Umbilical cord (tissue), 1 donor: ENCODE measurements at regions not wholly inside any gene's neighbourhood (a gene's known extent, or its start where the extent isn't known, plus 50 kb on each side); places are given as distances from the start of the nearest gene placed in this dataset.

Source experiments
- DNase-seq: peaks from one replicate; pipeline ENCODE4 v3.0.0-alpha.2; 2015; ENCODE audit warnings: low spot score

- DNase-seq = no peak
These were observed 193.4 kb upstream of the MID1 start for GRCh38 chrX:10813761-10814160.

GRCh38 chrX:10818651-10819050 lies 198.3 kb upstream of the MID1 start:
- DNase-seq = no peak

DNA sequence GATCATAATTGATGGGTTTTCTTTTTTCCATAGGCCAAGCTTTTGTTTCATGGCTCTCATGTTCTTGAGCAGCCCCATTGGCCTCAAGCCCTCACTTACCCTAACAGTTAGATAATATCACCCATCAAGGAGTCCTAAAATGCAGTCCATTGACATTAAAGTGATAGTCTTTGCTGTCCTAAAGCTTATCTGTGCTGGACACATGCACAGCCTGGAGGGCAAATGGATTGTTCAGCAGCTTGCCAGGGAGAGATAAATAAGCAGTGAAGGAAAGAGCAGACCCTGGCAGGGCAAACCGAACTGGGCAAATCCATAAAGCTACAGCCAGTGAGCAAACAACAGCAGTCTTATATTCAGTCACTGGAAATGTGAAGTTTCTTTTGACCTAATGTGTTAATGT lies 199.6 kb upstream of the MID1 start:
- DNase-seq = no peak

DNA sequence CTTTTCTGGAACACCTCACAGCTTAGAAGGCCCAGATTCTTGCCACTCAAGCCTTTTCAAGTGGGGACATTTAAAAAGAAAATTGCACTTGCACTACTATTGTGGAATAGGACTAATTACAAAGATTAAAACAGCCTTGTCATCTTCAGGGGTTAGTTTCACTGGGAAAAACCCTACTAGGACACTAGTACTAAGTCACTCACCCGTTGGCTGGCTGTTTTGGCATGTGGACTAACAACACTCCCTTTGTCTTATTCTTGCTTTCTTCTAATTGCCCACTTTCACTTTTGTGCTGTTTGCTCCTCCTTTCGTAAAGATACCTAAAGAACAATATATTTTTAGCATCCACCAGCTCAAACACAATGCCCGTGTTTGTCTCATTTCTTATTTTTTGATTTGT lies 200.9 kb upstream of the MID1 start:
- DNase-seq = no peak

GRCh38 chrX:10828036-10828435 lies 207.7 kb upstream of the MID1 start:
- no peak for DNase-seq

- no peak for DNase-seq
These were observed 208.3 kb upstream of the MID1 start for GRCh38 chrX:10828640-10829039.

DNA sequence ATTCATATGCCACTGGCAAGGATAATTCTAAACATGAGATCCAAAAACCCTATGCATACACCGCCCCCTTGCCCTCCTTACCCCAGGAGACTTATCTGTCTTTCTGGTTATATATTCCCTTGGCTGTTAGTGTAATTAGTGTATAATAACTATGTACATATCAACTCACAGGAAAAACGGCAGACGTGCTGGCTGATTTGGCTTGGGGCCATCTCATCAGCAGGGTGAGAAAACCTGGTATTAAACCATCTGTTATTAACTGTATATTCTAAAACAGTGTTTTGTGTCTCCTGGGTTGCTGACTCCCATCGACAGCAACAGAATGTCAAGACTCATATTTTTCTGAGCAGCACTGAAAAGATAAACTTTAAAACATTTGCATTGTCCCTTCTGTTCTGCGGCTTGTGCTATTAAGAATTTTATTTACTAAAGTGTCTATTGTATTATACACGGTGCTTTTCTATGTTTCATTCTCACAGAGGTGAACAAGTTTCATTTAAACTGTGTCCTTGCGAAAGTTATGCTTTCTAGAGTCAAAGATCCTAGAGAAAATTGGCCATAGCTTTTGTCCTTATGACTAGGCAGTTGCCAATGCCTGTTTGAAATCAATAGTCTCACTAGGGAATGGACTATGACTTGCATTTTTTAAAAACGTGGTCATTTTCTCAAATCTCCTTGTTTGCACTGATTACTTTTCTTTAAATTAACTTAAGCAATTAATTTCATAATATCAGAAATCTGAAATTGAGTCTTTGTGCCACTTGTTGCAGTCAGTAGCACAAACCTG lies 211.5 kb upstream of the MID1 start:
- no peak for DNase-seq

- peak; percentile 24 for DNase-seq
These were observed 213.1 kb upstream of the MID1 start for GRCh38 chrX:10833299-10834169.

DNA sequence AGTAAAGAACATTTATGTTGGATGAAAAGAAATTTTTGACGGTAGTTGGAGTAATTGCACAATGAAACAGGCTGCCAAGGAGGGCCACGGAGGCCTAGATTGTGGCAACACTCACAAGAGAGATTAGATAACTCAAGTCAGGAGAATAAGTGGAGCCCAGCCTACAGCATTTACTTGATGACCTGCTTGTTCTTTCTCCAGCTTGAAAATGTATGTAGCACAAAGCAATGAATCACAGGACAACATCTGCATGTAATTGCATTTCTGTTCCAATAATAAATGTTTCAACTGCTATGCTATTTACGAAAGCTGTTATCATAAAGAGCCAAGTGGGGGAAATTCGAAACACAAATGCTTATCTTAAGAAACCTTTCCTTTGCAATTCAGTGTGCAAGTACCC lies 221.2 kb upstream of the MID1 start:
- peak; percentile 5 for DNase-seq

DNA sequence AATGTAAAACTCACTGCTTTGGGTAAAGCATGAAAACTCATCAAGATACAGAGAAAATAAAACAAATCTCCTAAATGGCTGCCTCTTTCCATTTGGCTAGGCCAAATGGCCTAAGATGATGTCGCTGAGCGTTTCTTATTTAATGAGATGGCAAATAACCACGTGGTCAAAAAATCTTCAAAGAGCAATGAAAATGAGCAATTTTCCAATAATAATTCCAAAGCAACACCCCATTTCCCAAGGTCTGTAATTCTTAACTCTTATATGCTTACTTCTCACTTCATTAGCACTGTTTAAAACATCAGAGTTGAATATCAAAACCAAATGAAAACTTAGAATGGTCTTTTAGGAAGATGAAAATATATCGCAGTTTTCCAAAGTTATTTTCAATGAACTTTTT lies 222.3 kb upstream of the MID1 start:
- DNase-seq = no peak

GRCh38 chrX:10847333-10847732 lies 226.9 kb upstream of the MID1 start:
- DNase-seq = no peak

DNA sequence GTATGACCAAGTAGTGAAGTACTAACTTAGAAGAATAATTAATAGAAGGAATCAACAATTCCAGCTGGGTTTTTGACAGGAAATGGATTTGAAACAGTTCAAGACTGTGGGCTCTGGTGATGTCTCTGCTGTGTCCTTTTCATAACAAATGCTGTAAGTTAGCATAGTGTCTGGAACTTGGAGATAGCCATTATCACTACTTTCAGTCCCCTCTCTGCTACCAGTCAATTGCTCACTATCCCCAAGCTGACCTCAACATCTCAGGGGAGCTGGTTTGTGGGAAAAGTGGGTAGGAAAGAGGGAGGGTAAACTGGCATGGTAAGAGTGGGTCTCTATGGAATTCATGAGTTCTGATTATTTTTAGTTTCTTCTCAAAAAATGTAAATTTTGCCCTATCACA lies 231.4 kb upstream of the MID1 start:
- no peak for DNase-seq

- no peak for DNase-seq
These were observed 234.2 kb upstream of the MID1 start for GRCh38 chrX:10854594-10854993.

DNA sequence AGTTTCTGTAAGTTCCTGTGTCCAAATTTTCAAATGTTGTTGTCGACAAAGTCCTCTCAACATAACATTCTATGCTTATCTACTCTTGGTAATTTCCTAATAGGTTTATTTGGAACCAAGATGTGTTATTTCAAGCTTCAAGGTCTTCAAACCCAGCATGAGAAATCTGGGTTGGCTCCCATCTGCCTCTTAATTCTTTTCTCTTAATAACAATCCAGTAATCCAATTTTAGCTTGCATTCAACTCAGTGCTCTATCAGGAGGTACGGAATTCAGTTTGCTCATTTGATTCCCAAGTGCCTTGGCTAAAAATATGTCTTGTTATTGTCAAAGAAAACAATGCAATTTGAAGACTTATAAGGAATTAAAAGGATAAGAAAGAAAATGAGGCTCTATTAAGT lies 235.5 kb upstream of the MID1 start:
- no peak for DNase-seq

DNA sequence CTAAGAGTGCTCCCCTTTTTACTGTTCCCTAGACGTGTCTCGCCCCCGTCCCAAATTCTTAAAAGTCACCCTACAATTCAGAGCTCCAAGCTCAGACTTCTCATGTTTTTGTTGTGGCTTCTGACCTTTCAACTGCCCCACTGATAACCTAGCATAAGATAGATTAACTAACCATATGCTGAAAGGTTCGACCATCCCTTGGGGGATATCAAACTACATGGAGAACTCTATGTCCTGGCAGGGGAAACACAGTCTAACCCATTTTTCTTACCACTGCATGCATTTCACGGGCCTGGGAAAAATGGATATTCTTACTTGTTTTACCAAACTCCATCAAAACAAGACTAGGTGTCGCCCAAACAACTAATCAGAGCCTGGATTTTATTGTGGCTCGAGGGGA lies 236.4 kb upstream of the MID1 start:
- no peak for DNase-seq

GRCh38 chrX:10859353-10859752 lies 239.0 kb upstream of the MID1 start:
- DNase-seq = no peak

- no peak for DNase-seq
These were observed 235.1 kb upstream of the HCCS start for GRCh38 chrX:10875995-10876394.

DNA sequence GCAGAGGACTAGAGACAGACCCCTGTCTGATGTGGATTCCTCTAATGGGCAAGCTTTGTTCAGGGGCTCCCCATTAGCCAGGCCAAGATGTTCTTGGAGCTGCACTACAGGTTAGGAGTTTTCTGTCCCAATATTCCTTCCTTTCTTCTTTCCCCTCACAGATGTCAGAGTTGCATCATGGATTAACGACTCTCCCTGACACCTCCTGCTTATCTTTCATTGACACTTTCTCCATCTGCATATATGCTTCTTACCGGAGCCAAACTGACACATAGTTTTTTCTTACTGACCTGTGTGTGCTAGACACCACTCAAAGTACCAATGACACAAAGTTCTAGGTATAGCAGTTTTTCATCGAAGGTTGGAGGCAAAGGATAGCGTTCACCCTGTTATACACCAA lies 228.6 kb upstream of the HCCS start:
- no peak for DNase-seq

DNA sequence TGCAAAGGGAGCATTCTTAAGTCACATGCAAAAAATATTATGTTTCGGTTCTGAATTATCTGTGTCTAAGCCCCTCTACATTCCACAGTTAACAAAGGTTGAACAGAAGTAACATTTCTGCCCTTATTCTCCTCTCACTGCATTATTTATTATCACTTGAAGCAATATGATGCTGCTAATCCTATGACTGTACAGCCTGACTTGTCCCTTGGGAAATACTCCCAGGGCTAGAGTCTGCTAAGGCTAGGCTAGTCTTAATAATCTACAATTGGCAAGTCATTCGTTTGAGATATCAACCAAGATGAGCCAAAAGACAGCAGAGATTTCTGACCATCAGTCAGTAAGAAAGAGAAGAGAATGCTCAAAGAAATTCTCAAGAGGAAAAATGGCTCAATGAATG lies 226.9 kb upstream of the HCCS start:
- peak; percentile 2 for DNase-seq

DNA sequence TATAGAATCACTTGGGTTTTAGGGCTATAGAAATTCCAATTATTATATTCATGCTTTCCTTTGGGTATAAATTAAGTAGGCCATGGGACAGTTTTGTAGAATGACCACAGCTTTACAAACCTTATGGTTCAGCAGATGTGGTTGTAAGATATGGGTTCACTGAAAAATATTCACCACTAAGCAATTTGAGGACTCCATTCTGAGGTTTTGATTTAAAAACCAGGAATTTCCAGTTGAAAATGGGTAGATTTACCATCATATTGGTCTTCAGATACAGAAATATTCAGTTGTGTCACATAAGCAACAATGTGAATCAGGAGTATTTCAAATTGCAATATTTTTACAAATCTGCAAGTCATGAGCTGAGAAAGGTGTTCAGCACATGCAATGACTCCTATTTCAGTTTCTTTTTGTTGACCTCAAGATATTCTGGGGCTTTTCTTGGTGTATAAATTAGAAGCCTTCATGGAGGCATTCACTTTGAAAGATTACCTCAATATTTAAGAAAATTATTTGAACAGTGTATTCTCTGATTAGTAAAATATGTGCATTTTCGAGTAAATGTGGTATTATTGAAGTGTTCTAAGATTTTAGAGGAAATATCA lies 218.4 kb upstream of the HCCS start:
- DNase-seq = no peak

DNA sequence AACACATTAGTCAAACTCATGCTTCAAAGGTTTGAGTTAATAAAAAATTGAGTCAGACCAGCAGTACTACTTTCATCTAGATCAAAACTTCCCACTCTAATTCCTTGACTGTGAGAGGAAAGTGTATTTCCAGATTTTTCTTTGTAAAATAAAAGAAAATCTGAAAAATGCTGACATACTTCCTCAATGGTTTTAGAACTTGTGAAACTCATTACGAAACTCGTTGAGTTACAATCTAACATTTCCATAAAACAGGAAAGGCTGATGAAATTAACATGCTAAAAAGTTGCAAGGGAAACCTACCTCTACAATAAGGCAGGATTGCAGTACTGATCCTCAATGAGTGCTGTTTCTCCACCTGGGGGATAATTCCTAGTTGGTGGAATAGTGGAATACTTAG lies 217.8 kb upstream of the HCCS start:
- no peak for DNase-seq

DNA sequence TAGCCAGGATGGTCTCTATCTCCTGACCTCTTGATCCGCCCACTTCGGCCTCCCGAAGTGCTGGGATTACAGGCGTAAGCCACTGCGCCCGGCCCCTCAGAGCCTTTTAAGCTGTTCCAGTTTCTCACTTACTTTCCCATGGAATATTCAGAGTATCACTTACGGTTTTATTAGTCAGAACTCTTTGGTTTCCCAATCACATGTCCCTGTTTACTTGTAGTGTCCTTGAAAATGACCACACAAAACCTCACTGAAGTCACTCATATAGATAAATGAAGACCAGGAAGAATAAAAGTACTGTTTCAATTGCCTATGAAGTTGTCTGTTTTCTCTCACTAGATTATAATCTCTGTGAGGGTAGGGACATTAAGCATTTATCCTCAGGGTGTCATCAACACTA lies 217.2 kb upstream of the HCCS start:
- DNase-seq = no peak

DNA sequence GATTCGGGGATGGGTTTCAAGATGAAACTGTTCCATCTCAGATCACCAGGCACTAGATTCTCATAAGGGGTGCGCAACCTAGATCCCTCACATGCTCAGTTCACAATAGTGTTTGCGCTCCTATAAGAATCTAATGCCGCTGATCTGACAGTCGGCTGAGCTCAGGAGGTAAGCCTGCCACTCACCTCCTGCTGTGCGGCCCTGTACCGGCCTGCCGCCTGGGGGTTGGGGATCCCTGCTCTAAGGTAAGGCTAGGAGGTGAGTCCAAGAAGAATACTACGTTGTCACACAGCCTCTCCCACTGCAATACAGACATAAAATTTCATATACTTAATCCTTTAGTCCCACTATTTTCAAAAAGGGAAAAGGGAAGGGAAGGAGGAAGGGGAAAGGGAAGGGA lies 213.4 kb upstream of the HCCS start:
- no peak for DNase-seq
